Mucosa of gallbladder (tissue), 1 donor: ENCODE measurements at regions not wholly inside any gene's neighbourhood (a gene's known extent, or its start where the extent isn't known, plus 50 kb on each side); places are given as distances from the start of the nearest gene placed in this dataset.

Experiments used
- DNase-seq: peaks from one replicate; pipeline ENCODE4 v3.0.0-alpha.2; 2020; ENCODE audit warnings: low spot score
- donor health status: DM: no; HTN: no; CAD: no.

DNA sequence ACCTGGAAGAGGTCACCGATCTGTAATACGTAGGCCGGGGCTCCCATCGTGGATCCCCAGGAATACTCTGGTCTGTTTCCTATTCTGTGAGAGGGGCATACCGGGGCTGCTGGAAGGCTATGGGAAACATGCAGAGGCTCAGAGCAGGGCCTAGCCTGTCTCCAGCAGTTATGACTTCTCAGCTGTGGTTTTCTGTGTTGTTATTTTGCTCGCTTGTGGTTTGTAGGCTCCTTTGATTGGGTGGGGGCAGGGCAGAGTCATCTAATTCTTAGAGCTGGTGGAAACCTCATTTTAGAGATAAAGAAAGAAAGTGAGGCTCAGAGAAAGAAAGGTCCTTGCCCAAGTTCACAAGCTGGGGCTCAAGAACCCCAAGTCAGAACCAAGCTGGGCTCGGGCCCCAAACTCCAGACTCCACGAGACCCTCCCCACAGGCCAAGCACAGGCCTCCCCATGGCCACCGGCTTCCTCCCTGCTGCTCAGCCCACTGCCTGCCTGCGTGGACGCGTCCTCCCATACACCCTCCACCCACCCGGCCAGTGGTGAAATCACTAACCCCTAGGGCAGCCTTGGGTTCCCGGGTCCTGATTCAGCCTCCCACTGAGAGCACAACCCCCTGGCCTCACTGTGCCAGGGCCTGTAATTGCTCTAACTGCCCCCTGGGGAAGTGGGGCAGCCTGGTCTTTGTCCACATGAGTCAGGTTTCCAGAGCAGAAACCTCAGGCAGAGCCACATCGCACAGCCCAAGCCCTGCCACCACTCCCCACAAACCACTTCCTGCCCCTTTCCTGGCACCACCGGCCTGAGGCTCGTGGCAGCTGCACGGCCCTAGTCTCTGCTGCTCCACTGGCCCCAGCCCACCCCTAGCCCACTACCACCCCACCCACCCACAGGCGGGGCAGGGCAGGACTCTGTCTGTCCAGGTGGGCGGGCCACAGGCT is 270.8 kb downstream of the UACA start:
- peak; percentile 68 for DNase-seq

DNA sequence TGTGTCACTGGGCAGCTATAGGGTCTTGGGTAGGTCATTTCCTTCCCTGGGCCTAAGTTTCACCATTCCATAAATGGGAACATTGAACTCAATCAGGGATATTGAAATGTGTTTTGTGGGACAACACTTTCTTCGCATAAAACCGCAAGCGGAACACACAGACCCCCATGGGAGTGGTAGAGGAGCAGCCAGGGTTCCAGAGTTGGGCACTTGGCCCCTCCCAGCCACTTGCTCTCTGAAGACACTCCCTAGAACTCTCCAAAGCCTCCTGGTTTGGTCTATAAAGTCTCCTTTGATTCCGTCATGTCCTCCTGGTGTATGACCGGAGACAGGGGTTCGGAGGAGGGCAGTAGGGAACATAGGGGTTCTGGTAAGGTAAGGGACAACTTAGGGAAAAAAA is 271.7 kb downstream of the UACA start:
- no peak for DNase-seq

DNA sequence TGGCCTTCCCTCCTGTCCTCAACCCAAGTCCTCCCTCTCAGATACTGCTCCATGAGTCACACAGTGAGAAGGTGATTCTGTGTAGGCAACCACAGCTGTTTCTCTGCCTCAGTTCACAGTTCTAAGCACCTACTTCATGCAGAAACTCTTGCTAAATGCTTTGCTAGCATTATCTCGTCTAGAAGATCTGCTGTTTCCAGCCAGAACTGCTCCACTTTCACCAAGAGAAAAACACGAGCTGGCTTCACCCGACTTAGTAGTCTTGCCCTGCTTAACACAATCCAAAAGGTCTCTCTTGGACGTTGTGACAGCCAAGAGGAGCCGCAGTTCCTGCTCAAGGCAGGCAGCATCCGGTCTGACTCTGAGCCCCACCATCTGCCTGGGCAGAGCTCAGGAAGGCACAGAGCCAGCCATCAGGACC is 272.1 kb downstream of the UACA start:
- no peak for DNase-seq

DNA sequence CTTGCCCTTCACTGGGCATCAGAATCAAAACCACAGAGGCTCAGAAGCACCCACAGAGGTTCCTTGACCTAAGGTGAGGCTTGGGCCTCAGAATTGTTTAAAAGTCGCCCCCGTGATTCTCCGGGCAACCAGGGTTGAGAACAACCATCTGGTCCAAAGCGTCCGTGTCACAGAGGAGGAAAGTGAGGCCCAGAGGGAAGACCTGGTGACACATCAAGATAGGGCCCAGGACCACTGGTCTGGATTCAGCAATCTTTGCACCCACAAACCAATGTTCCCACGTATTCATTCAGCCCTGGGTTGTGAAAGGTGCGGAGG is 272.6 kb downstream of the UACA start:
- DNase-seq = no peak

DNA sequence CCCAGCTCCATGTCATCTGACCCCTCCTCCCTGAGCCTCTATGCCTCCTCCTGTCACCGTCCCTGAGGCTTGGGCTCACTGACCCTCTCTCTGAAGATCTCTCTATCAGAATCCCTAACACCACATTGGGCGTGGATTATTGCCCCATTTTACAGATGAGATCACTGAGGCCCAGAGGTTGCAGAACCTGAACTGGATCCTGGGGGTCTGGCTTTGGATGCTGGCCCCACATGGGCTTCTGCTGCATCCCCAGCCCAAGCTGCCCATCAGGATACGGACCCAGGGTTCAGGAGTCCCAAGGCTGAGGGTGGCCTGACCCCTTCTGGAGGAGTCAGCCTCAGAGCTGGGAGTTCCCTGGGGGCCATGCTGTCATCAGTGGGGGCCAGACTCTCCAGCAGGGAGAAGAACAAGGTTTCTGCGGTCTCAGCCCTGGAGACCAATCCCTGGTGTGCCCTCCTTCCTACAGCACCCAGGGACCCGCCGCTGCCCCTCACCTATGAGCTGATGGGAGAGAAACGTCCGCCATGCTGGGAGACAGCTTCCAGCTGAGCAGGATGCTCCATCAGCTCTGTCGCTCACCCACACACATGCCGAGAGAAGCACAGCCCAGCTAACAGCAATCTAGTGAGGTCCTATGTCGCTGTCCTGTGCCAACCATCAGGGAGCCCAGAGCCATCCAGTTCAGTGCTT is 273.1 kb downstream of the UACA start:
- no peak for DNase-seq

DNA sequence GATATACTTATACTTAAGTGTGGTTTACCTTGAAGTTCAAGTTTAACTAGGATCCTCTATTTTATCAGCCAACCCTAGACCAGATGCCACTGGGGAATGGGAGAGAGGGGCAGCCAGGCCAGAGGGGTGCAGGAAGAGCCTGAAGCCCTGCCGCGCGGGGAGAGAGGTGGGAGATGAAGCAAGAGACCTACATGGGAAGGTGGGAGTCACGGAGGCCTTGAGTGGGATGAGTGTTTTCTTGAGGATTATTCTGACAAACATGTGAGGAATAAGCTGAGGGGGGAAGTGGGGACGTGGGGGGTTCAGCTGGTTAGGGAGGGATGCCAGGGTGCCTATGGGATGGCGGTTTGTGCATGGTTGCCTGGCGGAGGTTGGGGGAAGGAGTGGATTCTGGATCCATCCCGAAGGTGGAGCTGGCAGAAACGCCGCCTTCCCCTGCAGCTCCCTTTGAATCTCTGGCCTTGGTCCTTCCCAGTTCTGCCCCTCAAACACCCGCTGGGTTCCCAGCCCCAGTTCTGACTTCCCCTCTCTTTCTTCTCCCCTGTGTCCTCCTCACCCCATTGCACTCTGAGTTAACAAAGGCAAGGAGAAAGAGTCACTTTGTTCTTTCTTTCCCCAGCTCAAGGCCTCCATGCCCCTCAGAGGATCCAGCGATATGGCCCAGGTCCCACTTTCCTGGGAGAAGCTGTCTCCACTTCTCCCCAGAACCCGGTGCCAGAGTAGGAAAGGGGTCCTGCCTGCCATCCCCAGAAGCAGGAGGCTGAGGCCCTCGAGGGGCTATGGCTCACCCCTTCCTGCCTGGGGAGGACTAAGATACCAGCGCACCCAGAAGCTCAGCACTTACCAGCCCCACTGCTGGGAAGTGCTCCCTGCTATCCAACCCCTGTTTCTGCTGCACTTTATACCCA is 274.2 kb downstream of the UACA start:
- no peak for DNase-seq

DNA sequence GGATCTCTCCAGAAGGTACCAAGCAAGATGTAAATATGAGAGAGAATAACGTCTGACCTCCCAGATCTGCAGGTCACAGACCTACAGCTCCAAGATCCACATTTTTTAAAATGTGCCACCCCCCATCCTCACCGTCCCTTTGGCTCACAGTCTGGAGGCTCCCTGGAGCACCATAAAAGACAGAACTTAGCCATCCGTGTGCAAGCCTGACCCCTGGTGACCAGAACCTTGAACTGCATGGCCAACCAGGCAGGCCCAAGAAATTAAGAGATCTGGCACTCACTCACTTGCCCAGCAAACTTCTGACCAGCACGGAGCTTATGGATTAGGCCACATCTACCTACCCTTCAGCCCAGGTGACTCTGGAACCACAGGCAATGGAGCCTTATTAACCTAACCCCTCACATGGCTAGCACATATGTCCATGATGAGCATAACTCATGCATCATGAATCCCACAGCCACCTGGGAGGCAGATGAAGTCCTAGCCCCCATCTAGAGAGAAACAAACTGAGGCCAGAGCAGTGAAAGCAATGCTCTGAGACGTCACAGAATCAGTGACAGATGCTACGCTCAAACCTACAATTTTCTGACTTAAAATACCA is 275.3 kb downstream of the UACA start:
- peak; percentile 83 for DNase-seq

DNA sequence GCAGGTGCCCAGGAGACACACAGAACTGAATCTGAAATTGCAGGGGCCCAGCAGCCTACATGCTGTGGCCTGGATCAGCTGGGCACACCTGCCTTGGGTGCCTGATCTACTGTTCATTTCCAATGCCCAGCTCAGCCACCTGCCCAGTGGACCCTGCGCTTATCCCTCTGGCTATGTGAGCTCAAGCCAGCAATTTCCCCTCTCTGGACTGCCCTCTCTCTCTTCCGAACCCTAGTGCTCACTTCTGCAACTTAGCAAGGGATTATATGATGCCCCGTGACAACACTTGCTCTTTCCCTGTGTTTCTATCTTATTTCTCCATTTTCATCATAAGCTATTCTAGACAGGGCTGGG is 276.0 kb downstream of the UACA start:
- DNase-seq = no peak

DNA sequence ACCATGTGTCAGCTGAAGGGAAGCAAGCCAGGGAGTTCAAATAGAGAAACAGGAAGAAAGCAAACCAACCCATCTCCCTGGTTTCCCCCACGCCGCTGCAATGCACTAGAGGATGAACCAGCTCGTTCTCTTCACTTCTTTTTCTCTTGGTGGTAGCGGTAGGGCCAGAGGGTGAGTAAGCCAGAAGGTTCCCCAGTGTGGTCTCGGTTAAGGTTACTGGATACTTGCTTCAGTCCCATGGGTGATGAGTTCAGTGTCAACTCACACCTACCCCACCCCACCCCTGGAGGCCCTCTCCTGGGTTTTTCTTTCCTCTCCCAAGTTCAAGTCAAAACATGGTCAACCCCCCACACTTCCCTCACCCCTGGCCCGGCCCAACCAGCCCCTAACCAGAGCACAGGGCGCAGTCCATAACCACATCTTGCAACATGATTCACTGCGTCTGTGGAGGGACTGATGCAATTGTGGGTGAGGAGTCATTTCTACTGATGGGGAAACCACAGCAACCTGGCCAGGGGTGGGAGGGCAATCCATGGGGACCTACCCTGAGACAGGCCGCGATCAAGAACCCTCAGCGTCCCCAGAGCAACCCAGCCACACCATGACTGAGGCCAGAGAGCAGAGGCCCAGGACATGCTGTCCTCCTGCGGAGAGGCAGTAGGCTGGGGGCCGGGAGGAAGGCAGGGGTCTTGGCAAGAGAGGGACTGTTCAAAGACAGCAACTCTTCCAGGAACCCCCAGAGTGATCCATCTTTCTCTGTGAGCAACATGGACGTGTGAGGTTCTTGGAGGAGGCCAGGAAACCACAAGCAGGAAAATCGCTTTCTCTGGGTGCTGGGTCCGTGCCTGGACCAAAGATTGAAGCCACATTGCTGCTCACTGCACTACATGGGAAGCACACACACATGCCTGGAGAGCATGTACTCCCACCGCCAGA is 276.6 kb downstream of the UACA start:
- DNase-seq = no peak

DNA sequence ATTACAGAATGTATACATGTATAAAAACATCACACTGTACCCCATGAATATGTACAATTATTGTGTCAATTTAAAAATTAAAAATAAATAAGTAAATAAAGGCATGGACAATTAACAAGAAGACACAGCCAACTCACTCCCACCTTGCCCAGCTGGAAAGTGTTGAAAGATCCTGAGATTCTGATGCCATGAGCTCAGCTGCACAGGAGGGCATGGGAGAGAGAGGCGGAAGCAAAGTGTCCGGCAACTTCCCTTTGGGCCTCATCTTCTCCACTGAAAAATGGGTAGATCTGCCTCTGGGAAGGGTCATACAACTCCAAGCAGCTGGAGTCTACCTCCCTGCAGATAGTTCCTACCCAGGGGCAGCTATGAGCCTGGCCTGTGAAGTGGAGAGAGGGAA is 277.3 kb downstream of the UACA start:
- no peak for DNase-seq

DNA sequence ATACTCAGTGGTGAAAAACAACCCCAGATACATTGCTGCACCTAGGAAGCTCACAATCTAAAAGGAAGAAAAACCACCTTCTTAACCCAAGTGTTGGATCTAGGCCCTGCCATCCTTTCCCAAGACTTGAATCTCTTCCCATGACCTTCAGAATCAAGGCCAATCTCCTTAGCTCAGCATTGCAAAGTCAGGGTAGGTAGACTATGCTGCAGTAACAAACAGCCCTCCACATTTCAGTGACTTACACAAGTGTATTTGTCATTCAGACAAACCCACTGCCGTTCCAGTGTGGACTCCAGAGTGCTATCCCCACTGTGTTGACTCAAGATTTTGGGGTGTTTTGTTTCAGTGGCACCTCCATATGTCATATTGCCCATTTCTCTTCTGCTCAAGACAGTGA is 278.4 kb downstream of the UACA start:
- no peak for DNase-seq

DNA sequence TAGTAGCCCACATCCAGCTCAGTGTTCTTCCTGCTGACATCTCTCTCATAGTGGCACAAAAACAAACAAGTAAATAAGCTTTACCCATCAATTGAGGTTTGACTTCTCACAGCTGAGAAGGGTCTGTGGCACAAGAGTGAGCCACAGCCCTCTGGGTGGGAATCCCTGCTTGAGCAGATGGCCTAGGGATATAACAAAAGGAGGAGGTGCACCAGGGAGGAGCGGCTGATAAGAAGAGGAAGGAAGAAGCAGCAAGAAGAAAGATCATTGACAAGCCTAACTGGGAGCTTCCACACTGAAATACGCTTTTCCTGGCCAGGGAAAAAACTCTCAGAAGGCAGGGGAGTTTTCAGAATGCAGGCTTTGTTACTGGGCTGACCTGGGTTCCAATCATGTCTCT is 279.8 kb downstream of the UACA start:
- no peak for DNase-seq

DNA sequence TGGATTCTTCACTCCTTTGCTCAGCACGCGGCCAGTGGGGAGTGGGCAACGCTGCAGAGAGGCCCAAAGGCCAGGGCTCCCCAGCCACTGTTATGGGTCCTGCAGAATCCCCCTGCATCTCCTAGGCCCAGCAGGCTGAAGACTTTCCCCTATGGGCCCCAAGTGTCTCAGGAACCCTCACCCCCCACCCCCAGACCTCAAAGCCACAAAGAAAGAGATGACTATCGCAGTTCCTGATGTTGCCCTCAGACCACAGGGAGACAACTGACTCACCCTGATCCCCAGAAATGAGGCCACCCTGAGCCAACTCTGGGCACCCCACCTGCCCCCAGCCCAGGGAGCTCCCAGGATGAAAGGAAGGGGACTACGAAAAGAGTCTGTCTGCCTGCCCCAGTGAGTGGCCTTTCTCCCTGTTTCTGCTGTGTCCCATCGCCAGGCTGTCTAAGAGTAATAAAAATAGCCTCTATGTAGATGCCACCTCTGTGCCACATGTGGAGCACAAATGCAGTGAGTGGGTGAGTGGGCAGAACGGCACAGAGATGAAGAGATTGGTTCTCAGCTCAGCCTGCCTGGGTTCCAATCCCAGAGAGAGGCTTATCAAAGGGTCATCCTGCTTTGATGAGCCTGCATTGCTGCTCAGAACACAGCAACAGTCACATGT is 283.0 kb downstream of the UACA start:
- DNase-seq = no peak

DNA sequence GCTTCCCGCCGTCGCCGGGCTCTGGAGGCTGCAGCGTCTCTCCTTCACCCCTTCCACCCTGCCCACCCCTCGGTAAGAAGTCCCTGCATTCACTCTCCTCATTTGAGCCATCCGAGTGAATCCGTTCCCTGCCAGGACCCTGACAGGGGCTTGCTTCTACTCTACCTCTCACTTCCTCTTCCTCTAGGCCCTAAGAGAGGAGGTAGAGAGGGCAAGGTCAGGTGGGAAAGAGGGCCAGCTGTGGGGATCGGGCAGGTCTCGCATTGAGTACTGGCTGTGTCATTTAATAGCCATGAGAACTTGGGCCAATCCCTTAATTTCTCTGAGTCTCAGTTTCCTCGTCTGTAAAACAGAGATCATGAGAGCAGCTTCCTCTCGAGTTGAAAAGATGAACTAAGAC is 283.6 kb downstream of the UACA start:
- no peak for DNase-seq

DNA sequence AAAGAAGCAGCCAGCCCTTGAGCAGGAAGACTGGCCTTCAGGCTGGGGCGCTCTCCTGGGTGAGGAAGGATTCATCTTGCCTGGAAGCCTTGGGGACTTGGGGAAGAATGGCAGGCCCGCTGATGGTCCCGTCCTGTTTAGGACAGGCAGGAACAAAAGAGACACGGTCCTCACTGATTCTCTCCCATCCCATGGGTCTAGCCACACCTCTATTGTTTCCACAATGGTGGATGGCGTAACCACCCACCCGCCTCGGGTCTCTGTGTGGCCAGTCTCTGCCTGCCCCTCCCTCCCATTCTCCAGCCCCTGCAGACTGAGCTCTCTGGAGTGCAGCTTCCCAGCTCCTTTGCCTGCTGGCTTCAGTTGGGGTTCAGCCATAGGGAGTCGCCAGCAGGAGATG is 284.3 kb downstream of the UACA start:
- DNase-seq = no peak

DNA sequence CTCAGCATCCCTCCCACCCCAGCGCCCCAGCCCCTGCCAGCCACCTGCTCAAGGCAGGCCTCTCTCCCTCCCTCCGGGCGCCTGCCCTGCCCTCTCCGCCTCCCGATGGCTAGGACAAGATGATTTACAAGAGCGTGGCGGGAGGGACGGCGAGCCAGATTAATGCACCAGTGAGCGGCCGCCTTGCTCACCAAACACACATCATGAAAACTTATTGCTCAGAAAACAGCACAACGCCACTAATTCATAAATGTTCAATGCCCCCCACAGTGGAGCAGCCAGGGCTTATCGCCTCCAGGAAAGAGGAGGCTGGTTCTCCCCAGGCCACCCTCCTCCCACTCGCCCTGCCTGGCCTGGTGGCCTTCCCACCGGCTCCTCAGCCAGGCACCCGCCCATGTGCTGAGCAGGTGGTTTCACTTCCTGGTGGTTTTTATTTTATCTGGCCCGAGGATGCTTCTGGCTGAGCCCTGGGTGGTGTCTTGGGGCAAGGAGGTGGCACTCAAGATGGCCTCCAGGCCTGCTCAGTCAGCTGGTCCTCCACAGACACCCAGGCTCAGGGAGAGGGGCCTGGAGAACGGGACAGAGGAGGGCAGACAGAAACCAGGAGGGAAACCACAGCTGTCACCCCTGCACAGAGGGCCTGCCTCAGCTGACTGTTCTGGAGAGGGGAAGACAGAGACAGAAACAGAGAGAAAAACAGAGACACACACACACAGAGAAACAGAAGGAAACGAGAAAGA is 284.9 kb downstream of the UACA start:
- peak; percentile 31 for DNase-seq

DNA sequence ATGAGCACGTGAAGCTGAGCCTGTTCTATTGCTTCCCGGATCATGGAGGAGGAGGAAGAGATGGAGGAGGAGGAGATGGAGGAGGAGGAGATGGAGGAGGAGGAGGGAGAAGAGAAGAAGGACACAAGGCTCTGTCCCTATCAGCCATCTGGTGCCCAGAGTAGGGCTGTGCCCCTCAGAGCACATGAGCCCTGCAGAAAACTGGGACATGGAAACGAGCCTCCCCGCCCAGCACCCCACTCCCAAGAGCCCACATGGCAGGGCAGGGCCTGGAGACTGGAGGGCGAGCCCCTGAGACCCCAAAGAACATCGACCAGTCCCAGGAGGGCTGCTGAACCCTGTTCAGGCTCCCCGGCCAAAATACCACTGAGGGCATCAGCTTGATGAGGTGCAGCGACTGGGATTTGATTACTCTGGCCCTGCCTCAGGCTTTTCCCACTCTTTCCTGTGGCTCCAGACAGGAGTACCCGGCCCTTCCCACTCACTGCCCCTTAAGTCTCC is 285.6 kb downstream of the UACA start:
- DNase-seq = no peak

DNA sequence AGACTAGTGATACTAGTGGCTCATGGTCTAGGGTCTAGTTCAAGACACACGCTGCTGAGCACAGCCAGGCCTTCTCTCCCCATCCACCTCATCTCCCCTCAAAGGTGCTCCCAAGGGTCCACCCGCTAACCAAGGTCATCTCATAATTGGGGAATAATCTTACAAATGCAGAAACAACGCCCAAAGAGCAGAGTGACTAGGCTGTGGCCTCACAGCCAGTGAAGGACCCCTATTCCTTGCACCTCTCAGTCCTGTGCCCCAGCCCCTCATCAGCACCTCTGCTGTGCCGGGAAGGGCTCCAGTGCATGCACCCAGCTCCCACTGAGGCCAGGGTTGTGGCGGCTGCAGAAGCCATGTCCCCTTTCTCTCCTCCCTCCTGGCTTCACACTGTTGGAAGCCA is 286.9 kb downstream of the UACA start:
- DNase-seq = no peak

DNA sequence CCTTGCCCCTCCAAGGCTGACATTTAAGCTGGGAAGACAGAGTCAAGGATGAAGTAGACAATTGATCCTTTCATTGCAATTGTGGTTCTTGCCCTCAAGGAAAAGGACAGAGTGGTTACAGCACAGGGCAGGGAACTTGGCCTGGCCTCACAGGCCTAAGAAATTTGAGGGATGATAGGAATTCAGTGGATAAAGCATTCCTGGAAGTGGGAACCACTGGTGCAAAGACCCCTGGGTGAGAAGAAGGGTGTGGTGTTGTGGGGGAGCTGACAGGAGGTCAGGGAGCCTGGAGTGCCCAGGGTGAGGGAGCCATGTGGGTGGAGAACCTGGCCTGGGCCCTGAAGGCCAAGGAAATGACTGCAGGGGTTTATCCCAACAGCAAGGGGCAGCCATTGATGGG is 287.4 kb downstream of the UACA start:
- no peak for DNase-seq

DNA sequence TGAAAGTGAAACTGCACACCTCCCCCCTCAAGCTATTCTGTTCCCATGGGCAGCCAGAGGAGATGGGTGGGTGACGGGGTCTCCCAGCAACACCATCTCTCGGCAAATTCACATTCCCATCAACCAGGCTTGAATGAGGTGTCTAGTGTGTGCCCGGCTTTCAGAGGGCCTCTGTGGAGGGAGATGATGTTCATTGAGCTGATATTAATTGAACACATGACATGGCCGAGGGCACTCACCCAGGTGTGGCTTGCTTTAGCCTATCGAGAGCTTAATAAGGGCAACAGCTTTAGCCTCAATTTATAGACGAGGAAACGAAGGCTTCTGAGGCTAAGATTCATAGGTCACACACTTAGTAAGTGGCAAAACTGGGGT is 288.0 kb downstream of the UACA start:
- DNase-seq = no peak
